K562 (cell line): ENCODE measurements at regions not wholly inside any gene's neighbourhood (a gene's known extent, or its start where the extent isn't known, plus 50 kb on each side); places are given as distances from the start of the nearest gene placed in this dataset.

Source experiments
- ARID3B ChIP-seq: fragments of 250-450 bp; sonication (Bioruptor Pico); IDR thresholded peaks from 2 replicates; pipeline ENCODE4 v1.4.0; 2020; ENCODE audit warnings: borderline replicate concordance
- CREB1 ChIP-seq, 2 experiments: sonication (generic) in 1 of 2; formaldehyde crosslinking in 1 of 2; IDR thresholded peaks; 2 replicates each; pipeline versions ENCODE4 v1.6.1 to v1.8.0; 2012 to 2022; ENCODE audit warnings: inconsistent platforms in 1 of 2, mild to moderate bottlenecking in 1 of 2, missing genetic modification reagents in 1 of 2, moderate library complexity in 1 of 2
- CTCF ChIP-seq, 3 experiments: IDR thresholded peaks in 2 of 3; conservative IDR thresholded peaks in 1 of 3; 2 replicates each; pipeline ENCODE4 v1.5.1; 2011 to 2012; ENCODE audit warnings: low read length in 3 of 3, mild to moderate bottlenecking in 3 of 3, control low read depth in 2 of 3, improper control_type of control experiment in 1 of 3, inconsistent platforms in 1 of 3, low read depth in 1 of 3, mixed read lengths in 1 of 3, moderate library complexity in 1 of 3; ENCODE audit not compliant: insufficient read depth in 2 of 3
- DEAF1 ChIP-seq: fragments of 450-650 bp; formaldehyde crosslinking; IDR thresholded peaks from 2 replicates; pipeline ENCODE4 v1.4.0; 2020; ENCODE audit warnings: mild to moderate bottlenecking, moderate library complexity
- ELF1 ChIP-seq: fragments of 200-800 bp; sonication (Bioruptor generic); IDR thresholded peaks from 2 replicates; pipeline ENCODE4 v1.6.1; 2016; ENCODE audit warnings: missing genetic modification characterization, missing compliant biosample characterization
- FOXA3 ChIP-seq, 2 experiments: fragments of 450-650 bp in 1 of 2; sonication (generic) in 1 of 2; formaldehyde crosslinking; IDR thresholded peaks in 1 of 2; conservative IDR thresholded peaks in 1 of 2; 2 replicates each; pipeline versions ENCODE4 v1.4.0 to v1.8.0; 2020 to 2022; ENCODE audit warnings: mild to moderate bottlenecking in 2 of 2, missing genetic modification reagents in 1 of 2
- KDM2B ChIP-seq: fragments of 250-450 bp; sonication (Bioruptor Pico); IDR thresholded peaks from 2 replicates; pipeline ENCODE4 v1.8.0; 2021; ENCODE audit warnings: mild to moderate bottlenecking, moderate library complexity
- PURB ChIP-seq: sonication (generic); formaldehyde crosslinking; IDR thresholded peaks from 2 replicates; pipeline ENCODE4 v1.9.0; 2021; ENCODE audit warnings: low read depth, mild to moderate bottlenecking, missing genetic modification reagents
- RB1 ChIP-seq: fragments of 450-650 bp; IDR thresholded peaks from 2 replicates; pipeline ENCODE4 v1.6.1; 2017; ENCODE audit warnings: low read depth, mild to moderate bottlenecking
- RFX7 ChIP-seq: fragments of 250-450 bp; sonication (Bioruptor Pico); IDR thresholded peaks from 2 replicates; pipeline ENCODE4 v1.5.1; 2021; ENCODE audit warnings: mild to moderate bottlenecking
- TEAD4 ChIP-seq, 2 experiments: sonication (generic) in 1 of 2; formaldehyde crosslinking in 1 of 2; IDR thresholded peaks; 2 replicates each; pipeline versions ENCODE4 v1.6.1 to v1.8.0; 2012 to 2022; ENCODE audit warnings: borderline replicate concordance in 1 of 2, inconsistent platforms in 1 of 2, low read length in 1 of 2, mild to moderate bottlenecking in 1 of 2, missing genetic modification reagents in 1 of 2
- ZNF143 ChIP-seq: sonication (generic); formaldehyde crosslinking; IDR thresholded peaks from 2 replicates; pipeline ENCODE4 v1.9.0; 2022; ENCODE audit warnings: mild to moderate bottlenecking, missing genetic modification reagents
- TF ChIP-seq, protein P1 (sequence below): conservative IDR thresholded peaks from 2 replicates; pipeline ENCODE4 v1.6.1; 2011; ENCODE audit warnings: low read depth, mild to moderate bottlenecking, low read length; ENCODE audit not compliant: control insufficient read depth
- TF ChIP-seq, protein P2 (sequence below): fragments of 250-450 bp; sonication (Bioruptor Pico); IDR thresholded peaks from 2 replicates; pipeline ENCODE4 v1.5.0; 2020; ENCODE audit warnings: mild to moderate bottlenecking
- TF ChIP-seq, protein P3 (sequence below): sonication (generic); formaldehyde crosslinking; IDR thresholded peaks from 2 replicates; pipeline ENCODE4 v1.8.1; 2023; ENCODE audit warnings: mild to moderate bottlenecking, missing genetic modification reagents

DNA sequence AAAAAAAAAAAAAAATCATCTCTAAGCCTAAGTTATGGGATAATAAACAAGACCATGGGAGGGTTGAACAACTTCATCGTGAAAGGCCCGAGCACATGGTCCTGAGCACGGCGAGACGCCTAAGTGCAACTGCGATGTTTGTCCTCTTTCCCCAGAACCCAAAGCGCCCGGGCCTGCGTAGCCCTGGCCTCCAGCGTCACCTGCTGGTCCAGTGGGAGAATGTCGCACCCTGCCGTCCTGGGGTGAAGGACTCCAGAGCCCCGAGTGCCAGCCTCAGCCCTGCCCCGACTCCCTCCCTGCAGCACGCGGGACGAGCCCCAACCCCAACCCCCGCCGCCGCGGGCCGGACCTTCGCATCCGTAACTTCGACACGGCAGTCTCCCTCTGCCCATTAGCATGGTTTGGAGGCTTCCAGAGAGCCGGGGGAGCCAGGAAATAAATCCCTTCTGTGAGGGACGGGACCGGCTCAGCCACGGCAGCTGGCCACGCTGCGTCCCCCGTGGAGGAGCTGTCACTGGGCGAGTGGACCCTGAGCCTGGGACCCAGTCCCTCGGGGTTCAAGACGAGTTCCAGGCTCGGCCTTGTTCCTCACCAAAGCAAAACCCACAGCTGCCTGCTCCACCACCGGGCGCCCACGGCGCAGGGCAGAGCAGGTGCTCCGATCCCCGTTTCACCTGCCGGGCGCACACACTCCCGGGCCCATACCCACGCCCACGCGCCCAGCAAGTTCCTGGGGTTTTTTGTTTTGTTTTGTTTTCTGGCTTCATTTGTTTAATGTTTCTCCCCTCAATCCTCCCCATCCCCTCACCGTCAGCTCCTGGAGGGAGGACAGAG is 132.5 kb upstream of the HAND1 start (continued):
- no peak for TF ChIP-seq ARID3B (CRISPR knock-in tag)
- TF ChIP-seq, protein P1, sequence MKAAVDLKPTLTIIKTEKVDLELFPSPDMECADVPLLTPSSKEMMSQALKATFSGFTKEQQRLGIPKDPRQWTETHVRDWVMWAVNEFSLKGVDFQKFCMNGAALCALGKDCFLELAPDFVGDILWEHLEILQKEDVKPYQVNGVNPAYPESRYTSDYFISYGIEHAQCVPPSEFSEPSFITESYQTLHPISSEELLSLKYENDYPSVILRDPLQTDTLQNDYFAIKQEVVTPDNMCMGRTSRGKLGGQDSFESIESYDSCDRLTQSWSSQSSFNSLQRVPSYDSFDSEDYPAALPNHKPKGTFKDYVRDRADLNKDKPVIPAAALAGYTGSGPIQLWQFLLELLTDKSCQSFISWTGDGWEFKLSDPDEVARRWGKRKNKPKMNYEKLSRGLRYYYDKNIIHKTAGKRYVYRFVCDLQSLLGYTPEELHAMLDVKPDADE: no peak
- TF ChIP-seq KDM2B (CRISPR knock-in tag): no peak
- TF ChIP-seq, protein P2, sequence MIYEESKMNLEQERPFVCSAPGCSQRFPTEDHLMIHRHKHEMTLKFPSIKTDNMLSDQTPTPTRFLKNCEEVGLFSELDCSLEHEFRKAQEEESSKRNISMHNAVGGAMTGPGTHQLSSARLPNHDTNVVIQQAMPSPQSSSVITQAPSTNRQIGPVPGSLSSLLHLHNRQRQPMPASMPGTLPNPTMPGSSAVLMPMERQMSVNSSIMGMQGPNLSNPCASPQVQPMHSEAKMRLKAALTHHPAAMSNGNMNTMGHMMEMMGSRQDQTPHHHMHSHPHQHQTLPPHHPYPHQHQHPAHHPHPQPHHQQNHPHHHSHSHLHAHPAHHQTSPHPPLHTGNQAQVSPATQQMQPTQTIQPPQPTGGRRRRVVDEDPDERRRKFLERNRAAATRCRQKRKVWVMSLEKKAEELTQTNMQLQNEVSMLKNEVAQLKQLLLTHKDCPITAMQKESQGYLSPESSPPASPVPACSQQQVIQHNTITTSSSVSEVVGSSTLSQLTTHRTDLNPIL (CRISPR knock-in tag): no peak
- TF ChIP-seq, protein P3, sequence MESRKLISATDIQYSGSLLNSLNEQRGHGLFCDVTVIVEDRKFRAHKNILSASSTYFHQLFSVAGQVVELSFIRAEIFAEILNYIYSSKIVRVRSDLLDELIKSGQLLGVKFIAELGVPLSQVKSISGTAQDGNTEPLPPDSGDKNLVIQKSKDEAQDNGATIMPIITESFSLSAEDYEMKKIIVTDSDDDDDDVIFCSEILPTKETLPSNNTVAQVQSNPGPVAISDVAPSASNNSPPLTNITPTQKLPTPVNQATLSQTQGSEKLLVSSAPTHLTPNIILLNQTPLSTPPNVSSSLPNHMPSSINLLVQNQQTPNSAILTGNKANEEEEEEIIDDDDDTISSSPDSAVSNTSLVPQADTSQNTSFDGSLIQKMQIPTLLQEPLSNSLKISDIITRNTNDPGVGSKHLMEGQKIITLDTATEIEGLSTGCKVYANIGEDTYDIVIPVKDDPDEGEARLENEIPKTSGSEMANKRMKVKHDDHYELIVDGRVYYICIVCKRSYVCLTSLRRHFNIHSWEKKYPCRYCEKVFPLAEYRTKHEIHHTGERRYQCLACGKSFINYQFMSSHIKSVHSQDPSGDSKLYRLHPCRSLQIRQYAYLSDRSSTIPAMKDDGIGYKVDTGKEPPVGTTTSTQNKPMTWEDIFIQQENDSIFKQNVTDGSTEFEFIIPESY (CRISPR knock-in tag): peak; percentile 64
- no peak for TF ChIP-seq FOXA3 (CRISPR knock-in tag; conservative IDR thresholded peaks at IDR 0.05 in 1 of 2, IDR thresholded peaks at IDR 0.05 in 1 of 2)
- TF ChIP-seq ELF1: no peak
- TF ChIP-seq RFX7 (CRISPR knock-in tag): no peak
- TF ChIP-seq CTCF (IDR thresholded peaks at IDR 0.05 in 2 of 3, conservative IDR thresholded peaks at IDR 0.05 in 1 of 3; ENCODE audit: insufficient read depth in 2 of 3, low read depth in 1 of 3, low read length in 3 of 3): peak; percentile 92 to 97 (median 96)
- no peak for TF ChIP-seq CREB1 (IDR thresholded peaks at IDR 0.05)
- no peak for TF ChIP-seq CREB1 (CRISPR knock-in tag; IDR thresholded peaks at IDR 0.05)
- TF ChIP-seq RB1: peak; percentile 63; the same call in 1 of the 2 replicates
- no peak for TF ChIP-seq ZNF143 (CRISPR knock-in tag)
- no peak for TF ChIP-seq TEAD4 (IDR thresholded peaks at IDR 0.05; ENCODE audit: low read length)
- no peak for TF ChIP-seq TEAD4 (CRISPR knock-in tag; IDR thresholded peaks at IDR 0.05; ENCODE audit: borderline replicate concordance)
- TF ChIP-seq DEAF1 (CRISPR knock-in tag): peak; percentile 86
- no peak for TF ChIP-seq PURB (CRISPR knock-in tag)
